Effector memory CD8-positive, alpha-beta T cell (primary cell): ENCODE measurements at regions not wholly inside any gene's neighbourhood (a gene's known extent, or its start where the extent isn't known, plus 50 kb on each side); places are given as distances from the start of the nearest gene placed in this dataset.

Source experiments
- ATAC-seq: fragments of 150-1000 bp; cut with Tn5 transposase; replicated peaks from 2 replicates; pipeline ENCODE4 v1.10.0; 2021; ENCODE audit warnings: mild to moderate bottlenecking, moderate library complexity
- DNase-seq, 3 experiments: peaks; one replicate each; pipeline ENCODE4 v3.0.0; 2021
- H3K27ac Mint-ChIP-seq, 2 donors: one replicate each; pipeline ENCODE4 v1.8.0; 2022; ENCODE audit warnings: mild to moderate bottlenecking in 2 of 2, mixed read lengths in 2 of 2, moderate library complexity in 2 of 2
- H3K27me3 Mint-ChIP-seq, 2 donors: one replicate each; pipeline ENCODE4 v1.8.0; 2022; ENCODE audit warnings: mixed read lengths in 2 of 2
- H3K36me3 Mint-ChIP-seq: one replicate; pipeline ENCODE4 v1.8.0; 2022; ENCODE audit warnings: mild to moderate bottlenecking, moderate library complexity, mixed read lengths; ENCODE audit not compliant: insufficient read depth
- H3K4me1 Mint-ChIP-seq, 2 donors: one replicate each; pipeline ENCODE4 v1.8.0; 2022; ENCODE audit warnings: low read depth in 2 of 2, mixed read lengths in 2 of 2
- H3K4me3 Mint-ChIP-seq, 2 donors: one replicate each; pipeline ENCODE4 v1.8.0; 2022; ENCODE audit warnings: mild to moderate bottlenecking in 2 of 2, mixed read lengths in 2 of 2, moderate library complexity in 2 of 2
- H3K9me3 Mint-ChIP-seq, 2 donors: one replicate each; pipeline ENCODE4 v1.8.0; 2022; ENCODE audit warnings: mixed read lengths in 2 of 2

- ATAC-seq: no peak
- H3K36me3 Mint-ChIP-seq: no peaks in the 10 kb centered on the region
- peaks cover 20 to 25% of the 10 kb centered on the region in 2 donors for H3K27me3 Mint-ChIP-seq
- no peaks in the 10 kb centered on the region for H3K9me3 Mint-ChIP-seq
- H3K4me3 Mint-ChIP-seq: no peak overlapping the region
- no peak overlapping the region for H3K27ac Mint-ChIP-seq
- DNase-seq: no peak
- no peaks in the 10 kb centered on the region for H3K4me1 Mint-ChIP-seq
Observed at GRCh38 chr12:76611533-76611932, 52.0 kb upstream of the OSBPL8 start.

DNA sequence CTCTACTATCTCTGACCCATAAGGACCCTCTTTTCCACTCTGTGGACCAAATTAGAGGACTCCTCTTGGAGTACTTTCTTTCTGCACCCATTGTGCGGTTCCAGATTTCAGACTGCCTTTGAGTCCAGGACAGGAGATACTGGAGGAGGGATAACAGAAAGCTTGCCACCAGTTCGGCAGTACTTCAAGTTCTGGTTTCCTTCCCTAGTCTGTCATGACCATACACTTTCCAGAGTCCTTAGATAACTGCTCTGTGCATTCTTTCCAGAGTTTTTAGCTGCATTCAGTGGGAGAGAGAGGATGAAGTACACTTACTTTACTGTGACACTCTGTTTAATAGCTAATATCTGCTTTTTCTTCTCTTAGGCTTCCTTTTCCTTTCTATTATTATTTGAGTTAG is 54.8 kb upstream of the OSBPL8 start:
- Mint-ChIP-seq H3K4me1 (no peaks in the 10 kb centered on the region), H3K9me3 (no peaks in the 10 kb centered on the region), H3K27me3 (peaks cover 14 to 22% of the 10 kb centered on the region in 2 donors), H3K27ac (no peak overlapping the region), H3K36me3 (no peaks in the 10 kb centered on the region), H3K4me3 (no peak overlapping the region)
- DNase-seq: no peak
- no peak for ATAC-seq

DNA sequence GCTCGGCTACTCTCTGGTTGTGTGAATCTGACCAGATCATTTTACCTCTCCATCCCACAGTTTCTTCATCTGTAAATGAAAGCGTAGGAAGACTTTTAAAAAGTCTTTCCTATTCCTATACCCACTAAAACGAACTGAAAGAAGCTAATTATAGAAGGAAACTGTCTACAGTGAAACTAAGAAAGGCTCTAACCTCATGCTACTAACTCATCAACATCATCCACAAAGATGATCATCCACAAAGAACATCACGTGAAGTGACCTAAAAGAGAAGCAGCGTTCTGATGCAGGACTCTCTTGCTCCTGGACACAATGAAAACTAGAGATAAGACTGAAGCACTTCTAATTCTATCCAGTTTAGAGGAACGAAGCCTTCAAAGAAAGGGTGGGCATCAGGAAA is 58.5 kb upstream of the OSBPL8 start:
- Mint-ChIP-seq H3K4me1 (no peaks in the 10 kb centered on the region), H3K27ac (no peak overlapping the region), H3K4me3 (no peak overlapping the region), H3K27me3 (peaks cover 14 to 27% of the 10 kb centered on the region in 2 donors), H3K9me3 (no peaks in the 10 kb centered on the region), H3K36me3 (no peaks in the 10 kb centered on the region)
- no peak for DNase-seq
- no peak for ATAC-seq

DNA sequence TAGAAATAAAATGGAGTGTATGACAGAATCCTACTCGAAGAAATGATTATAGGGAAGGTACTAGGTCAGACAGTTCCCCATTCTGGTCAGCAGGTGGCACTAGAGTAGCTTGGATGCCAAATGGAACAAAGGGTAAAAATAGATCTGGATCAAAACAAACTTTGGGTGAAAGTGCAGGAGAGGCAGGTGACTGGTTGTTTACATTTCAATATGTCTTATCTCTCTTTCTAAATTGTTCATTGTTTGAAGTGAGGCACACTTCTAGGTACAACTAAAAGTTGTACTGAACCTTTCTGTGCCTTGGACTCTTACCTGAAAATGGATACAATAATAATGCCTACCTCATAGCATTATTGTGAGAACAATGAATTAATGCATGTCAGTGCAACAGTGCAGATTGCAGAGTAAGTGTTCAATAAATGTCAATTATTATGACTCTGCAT is 62.0 kb upstream of the OSBPL8 start:
- H3K27ac Mint-ChIP-seq: no peak overlapping the region
- DNase-seq: peak; percentile 58 to 64 (median 62)
- no peaks in the 10 kb centered on the region for H3K36me3 Mint-ChIP-seq
- no peaks in the 10 kb centered on the region for H3K9me3 Mint-ChIP-seq
- ATAC-seq: peak; percentile 86
- peaks cover 0 to 12% of the 10 kb centered on the region in 2 donors for H3K27me3 Mint-ChIP-seq
- H3K4me3 Mint-ChIP-seq: no peak overlapping the region
- no peaks in the 10 kb centered on the region for H3K4me1 Mint-ChIP-seq

GRCh38 chr12:76622351-76622750 is 62.8 kb upstream of the OSBPL8 start:
- Mint-ChIP-seq H3K9me3 (no peaks in the 10 kb centered on the region), H3K4me3 (no peak overlapping the region), H3K4me1 (no peaks in the 10 kb centered on the region), H3K27me3 (peaks cover 0 to 12% of the 10 kb centered on the region in 2 donors), H3K36me3 (no peaks in the 10 kb centered on the region), H3K27ac (no peak overlapping the region)
- DNase-seq: no peak
- ATAC-seq: no peak

- no peak overlapping the region for H3K27ac Mint-ChIP-seq
- H3K9me3 Mint-ChIP-seq: no peaks in the 10 kb centered on the region
- ATAC-seq (no peak), DNase-seq (no peak)
- H3K27me3 Mint-ChIP-seq: peaks cover 0 to 12% of the 10 kb centered on the region in 2 donors
- no peaks in the 10 kb centered on the region for H3K4me1 Mint-ChIP-seq
- no peaks in the 10 kb centered on the region for H3K36me3 Mint-ChIP-seq
- no peak overlapping the region for H3K4me3 Mint-ChIP-seq
Observed at GRCh38 chr12:76622915-76623314, 63.3 kb upstream of the OSBPL8 start.

DNA sequence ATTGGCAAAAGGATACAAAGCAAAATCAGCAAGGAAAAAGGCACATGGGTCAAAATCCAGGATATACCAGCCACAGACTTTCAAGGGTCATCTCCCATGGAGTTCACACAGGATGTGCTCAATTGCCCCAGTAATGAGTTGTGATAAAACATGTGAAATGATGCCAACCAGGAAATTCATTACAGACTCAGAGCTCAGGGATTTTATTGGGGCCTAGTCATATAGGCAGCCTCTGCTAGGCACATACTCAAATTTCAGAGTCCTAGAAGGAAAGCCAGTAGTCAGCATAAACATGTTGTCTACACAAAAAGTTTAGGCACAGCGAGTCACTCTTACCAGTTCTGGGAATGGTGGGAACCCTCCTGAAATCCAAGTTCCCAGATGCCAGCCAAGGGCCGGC is 64.4 kb upstream of the OSBPL8 start:
- Mint-ChIP-seq H3K27me3 (peaks cover 0 to 9% of the 10 kb centered on the region in 2 donors), H3K27ac (no peak overlapping the region), H3K4me1 (no peaks in the 10 kb centered on the region), H3K36me3 (no peaks in the 10 kb centered on the region), H3K4me3 (no peak overlapping the region), H3K9me3 (no peaks in the 10 kb centered on the region)
- no peak for DNase-seq
- no peak for ATAC-seq

- DNase-seq (no peak), ATAC-seq (no peak)
- H3K9me3 Mint-ChIP-seq: no peaks in the 10 kb centered on the region
Observed at GRCh38 chr12:76627346-76628135, 68.0 kb upstream of the OSBPL8 start.

GRCh38 chr12:76628745-76629144 is 69.2 kb upstream of the OSBPL8 start:
- Mint-ChIP-seq H3K4me1 (no peaks in the 10 kb centered on the region), H3K36me3 (no peaks in the 10 kb centered on the region), H3K4me3 (no peak overlapping the region), H3K27me3 (no peaks in the 10 kb centered on the region), H3K27ac (no peak overlapping the region), H3K9me3 (no peaks in the 10 kb centered on the region)
- DNase-seq: no peak
- no peak for ATAC-seq

More at GRCh38 chr12:76627346-76628135, 68.0 kb upstream of the OSBPL8 start:
- Mint-ChIP-seq H3K36me3 (no peaks in the 10 kb centered on the region), H3K27ac (no peak overlapping the region), H3K4me3 (no peak overlapping the region), H3K27me3 (no peaks in the 10 kb centered on the region), H3K4me1 (no peaks in the 10 kb centered on the region)

GRCh38 chr12:76631741-76632140 is 72.2 kb upstream of the OSBPL8 start:
- Mint-ChIP-seq H3K4me3 (no peak overlapping the region), H3K27me3 (peaks cover 0 to 8% of the 10 kb centered on the region in 2 donors), H3K36me3 (no peaks in the 10 kb centered on the region), H3K9me3 (no peaks in the 10 kb centered on the region), H3K4me1 (no peaks in the 10 kb centered on the region), H3K27ac (no peak overlapping the region)
- no peak for DNase-seq
- ATAC-seq: no peak

- no peak overlapping the region for H3K27ac Mint-ChIP-seq
- no peak overlapping the region for H3K4me3 Mint-ChIP-seq
Observed at GRCh38 chr12:76633415-76633814, 73.8 kb upstream of the OSBPL8 start.

GRCh38 chr12:76634133-76634532 is 74.6 kb upstream of the OSBPL8 start:
- Mint-ChIP-seq H3K27me3 (peaks cover 0 to 8% of the 10 kb centered on the region in 2 donors), H3K4me3 (no peak overlapping the region), H3K4me1 (no peaks in the 10 kb centered on the region), H3K36me3 (no peaks in the 10 kb centered on the region), H3K9me3 (no peaks in the 10 kb centered on the region), H3K27ac (no peak overlapping the region)
- no peak for ATAC-seq
- DNase-seq: no peak

More at GRCh38 chr12:76633415-76633814, 73.8 kb upstream of the OSBPL8 start:
- no peaks in the 10 kb centered on the region for H3K9me3 Mint-ChIP-seq
- H3K36me3 Mint-ChIP-seq: no peaks in the 10 kb centered on the region
- peaks cover 0 to 8% of the 10 kb centered on the region in 2 donors for H3K27me3 Mint-ChIP-seq
- DNase-seq (no peak), ATAC-seq (no peak)
- H3K4me1 Mint-ChIP-seq: no peaks in the 10 kb centered on the region

- Mint-ChIP-seq H3K9me3 (no peaks in the 10 kb centered on the region), H3K4me3 (no peak overlapping the region), H3K27ac (no peak overlapping the region), H3K36me3 (peaks cover 3% of the 10 kb centered on the region), H3K4me1 (no peaks in the 10 kb centered on the region), H3K27me3 (peaks cover 0 to 8% of the 10 kb centered on the region in 2 donors)
- ATAC-seq (no peak), DNase-seq (no peak)
Observed at GRCh38 chr12:76636121-76636692, 76.6 kb upstream of the OSBPL8 start.

DNA sequence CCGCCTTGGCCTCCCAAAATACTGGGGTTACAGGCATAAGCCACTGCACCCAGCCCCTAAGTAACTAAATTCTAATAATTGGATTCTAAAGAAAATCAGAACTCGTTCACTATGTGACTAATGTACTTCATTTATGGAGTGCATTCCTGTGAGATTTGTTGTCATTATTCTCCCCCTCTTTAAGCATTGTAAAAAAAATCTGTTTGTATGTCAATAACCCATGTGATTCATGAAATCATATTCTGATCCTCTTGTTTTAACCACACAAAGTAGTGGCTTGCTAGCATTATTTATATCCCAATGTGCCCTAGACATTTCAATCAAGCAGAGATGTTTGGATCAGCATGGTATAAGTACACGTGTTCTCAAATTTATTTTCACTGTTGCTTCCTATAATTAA is 78.2 kb upstream of the OSBPL8 start:
- peaks cover 4% of the 10 kb centered on the region for H3K36me3 Mint-ChIP-seq
- no peaks in the 10 kb centered on the region for H3K9me3 Mint-ChIP-seq
- H3K4me1 Mint-ChIP-seq: no peaks in the 10 kb centered on the region
- no peak overlapping the region for H3K27ac Mint-ChIP-seq
- ATAC-seq (no peak), DNase-seq (no peak)
- H3K4me3 Mint-ChIP-seq: no peak overlapping the region
- peaks cover 7 to 8% of the 10 kb centered on the region in 2 donors for H3K27me3 Mint-ChIP-seq
